OCI-M1 (cell line): ENCODE measurements at regions not wholly inside any gene's neighbourhood (a gene's known extent, or its start where the extent isn't known, plus 50 kb on each side); places are given as distances from the start of the nearest gene placed in this dataset.
A peak's percentile ranks its signal among the peaks of the same experiment; 100 is the strongest.

Experiments
- DNase-seq: peaks from one replicate; lab custom pipeline; 2025; lab: John Stamatoyannopoulos, UW

GRCh38 chr2:64769392-64770044 lies 115.8 kb upstream of the SERTAD2 start:
- DNase-seq, result no peak

GRCh38 chr2:64770137-64770780 lies 116.5 kb upstream of the SERTAD2 start:
- DNase-seq, result no peak

- DNase-seq, result no peak
These were observed 117.1 kb upstream of the SERTAD2 start for GRCh38 chr2:64770781-64771334.

DNA sequence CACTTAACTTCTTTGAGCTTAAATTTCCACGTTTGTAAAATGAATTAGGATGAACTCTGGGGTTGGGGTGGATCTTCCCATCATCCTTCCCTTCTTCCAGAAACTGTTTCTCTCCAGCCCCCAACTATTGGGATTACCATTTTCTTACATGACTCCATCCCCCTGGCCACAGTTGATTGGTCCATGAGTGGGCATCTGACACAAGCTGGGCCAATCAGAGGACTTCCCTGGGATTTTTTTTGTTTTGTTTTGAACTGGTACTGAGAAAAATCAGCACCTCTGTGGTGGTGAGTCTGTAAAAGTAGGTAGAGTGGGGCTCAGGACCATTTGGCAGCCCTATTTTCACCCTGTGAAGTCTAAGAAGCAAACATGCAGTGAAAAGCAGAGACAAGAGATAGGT lies 118.0 kb upstream of the SERTAD2 start:
- no peak for DNase-seq

DNA sequence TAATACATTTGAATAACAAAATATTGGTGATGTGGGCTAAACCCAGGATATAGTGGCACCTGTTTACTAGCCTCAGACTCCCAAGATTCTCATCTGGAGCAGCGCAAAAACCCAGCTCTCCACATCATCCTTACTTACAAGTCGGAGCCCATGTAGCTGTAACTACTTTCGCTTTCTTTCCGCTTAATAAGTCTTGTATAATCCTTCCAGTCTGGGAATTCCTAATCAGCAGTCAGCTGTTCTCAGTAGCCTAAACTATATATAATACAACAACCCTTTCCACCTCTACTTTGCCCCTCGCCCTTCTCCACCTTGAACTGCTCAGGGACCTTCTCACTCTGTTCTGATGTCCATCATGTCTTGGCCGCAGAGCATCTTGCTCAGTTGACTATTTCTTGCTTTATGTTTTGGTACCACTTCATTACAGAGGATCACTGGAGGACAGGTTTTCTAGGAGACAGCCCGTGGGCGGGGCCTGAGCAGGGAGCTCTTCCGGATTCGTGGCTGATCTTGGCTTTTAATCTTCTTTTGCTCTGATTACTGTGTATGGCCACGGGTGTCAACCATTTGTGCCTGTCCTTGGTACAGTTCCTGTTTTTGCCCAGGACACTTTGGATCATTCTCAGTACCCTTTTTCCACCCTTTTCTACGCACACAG lies 119.9 kb upstream of the SERTAD2 start:
- no peak for DNase-seq

- DNase-seq, result no peak
These were observed 124.1 kb upstream of the SERTAD2 start for GRCh38 chr2:64777841-64778240.

- DNase-seq, result no peak
These were observed 125.5 kb upstream of the SERTAD2 start for GRCh38 chr2:64779117-64779690.

DNA sequence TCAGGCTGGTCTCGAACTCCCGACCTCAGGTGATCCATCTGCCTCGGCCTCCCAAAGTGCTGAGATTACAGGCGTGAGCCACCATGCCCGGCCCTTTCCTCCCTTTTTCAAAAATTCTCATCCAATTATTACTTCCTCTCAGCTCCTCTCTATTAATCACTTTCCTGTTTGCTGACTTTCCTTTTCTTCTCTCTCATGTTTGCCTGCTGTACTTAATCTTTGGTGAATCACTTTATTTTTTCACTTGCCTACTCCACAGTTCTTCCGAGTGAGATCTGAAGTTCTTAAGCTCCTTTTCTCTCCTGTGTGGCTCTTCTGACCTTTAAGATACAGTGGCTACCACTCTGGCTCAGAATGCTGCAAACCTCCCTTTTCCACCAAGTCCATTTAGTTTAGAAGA lies 126.3 kb upstream of the SERTAD2 start:
- no peak for DNase-seq

DNA sequence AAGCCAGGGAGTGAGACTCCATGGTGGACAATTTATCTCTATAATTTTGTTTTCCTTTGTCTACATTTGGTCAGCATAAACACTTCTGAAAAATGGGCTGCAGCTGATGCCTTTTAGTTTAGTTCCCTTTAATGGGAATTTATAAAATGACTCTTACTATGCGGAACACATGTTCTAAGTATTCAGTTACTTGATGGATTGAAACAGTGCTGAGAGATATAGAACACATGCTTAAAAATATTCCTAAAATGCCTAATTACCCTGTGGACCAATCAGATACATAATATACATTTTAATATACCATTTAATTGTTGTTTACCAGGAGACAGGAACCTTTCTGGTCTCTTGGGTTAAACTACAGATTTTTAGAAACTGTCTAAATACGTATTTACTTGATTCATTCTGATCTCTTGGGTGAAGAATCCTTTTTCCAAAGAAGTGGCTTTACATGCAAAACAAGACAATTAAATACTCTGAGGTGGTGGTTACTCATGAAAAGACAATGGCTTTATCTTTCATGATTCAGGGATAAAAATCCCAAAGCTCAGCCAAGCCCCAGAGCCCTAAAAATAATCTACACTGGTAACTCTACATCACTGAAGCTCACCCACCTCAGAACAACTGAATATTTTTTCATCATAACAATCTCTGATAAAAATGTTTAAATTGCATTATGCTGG lies 128.1 kb upstream of the SERTAD2 start:
- no peak for DNase-seq

DNA sequence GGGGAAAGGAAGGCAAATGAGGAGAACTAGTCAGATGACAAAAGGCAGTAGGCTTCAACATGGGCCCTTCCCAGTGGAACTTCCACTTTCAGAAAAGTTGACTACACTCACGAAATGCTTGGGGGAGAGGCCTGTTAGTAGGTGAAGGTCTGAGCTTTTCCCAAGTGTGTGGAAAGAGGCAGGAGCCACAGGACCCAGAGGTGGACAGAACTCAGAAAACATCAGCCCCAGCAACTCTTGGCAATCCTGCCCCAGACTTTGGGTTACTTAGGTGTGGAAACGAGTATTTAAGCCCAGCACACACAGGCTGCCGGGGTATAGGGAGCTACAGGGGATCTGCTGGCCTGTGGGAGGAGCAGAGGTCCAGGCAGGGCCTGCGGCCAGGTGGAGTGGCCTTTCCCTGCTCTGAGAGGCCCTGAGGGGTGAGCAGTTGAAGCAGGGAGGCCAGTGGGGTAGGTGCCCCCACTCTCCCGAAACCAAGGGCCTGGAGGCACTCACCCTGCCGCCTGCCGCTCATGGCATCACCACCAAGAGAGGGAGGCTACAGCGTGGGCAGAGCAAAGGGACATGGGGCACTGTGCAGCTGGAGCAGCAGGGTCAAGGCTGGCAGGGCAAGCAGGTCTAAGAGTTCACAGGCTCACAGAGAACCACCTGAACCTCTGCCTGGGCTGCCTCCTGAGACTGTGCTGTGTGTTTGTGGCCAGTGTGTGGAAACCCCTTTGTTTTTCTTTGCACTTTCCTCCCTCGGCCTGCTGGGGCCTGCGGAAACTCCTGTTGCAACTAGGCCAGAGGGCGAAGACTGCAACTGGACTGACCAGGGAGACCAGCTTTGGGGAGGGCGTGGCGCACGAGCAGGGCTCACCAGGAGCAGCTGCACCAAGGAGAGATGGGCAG lies 130.7 kb upstream of the SERTAD2 start:
- DNase-seq, result no peak

GRCh38 chr2:64785245-64785644 lies 131.5 kb upstream of the SERTAD2 start:
- no peak for DNase-seq

- DNase-seq, result no peak
These were observed 132.8 kb upstream of the SERTAD2 start for GRCh38 chr2:64786343-64787018.

GRCh38 chr2:64787019-64787365 lies 133.3 kb upstream of the SERTAD2 start:
- no peak for DNase-seq

DNA sequence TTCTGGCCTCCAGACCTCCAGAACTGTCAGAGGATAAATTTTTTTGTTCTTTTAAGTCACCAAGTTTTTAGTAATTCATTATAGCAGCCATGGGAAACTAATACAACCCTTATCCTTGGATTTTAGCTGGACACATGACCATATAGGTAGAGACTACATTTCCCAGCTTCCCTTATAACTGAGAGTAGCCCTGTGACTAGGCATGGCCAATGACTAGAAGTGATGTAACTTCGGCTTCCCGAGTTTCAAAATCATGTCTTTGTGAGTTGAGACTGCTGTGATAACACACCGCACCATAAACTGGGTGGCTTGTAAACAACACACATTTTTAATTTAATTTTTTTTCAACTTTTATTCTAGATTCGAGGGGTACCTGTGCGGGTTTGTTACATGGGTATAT lies 134.0 kb upstream of the SERTAD2 start:
- DNase-seq, result no peak

DNA sequence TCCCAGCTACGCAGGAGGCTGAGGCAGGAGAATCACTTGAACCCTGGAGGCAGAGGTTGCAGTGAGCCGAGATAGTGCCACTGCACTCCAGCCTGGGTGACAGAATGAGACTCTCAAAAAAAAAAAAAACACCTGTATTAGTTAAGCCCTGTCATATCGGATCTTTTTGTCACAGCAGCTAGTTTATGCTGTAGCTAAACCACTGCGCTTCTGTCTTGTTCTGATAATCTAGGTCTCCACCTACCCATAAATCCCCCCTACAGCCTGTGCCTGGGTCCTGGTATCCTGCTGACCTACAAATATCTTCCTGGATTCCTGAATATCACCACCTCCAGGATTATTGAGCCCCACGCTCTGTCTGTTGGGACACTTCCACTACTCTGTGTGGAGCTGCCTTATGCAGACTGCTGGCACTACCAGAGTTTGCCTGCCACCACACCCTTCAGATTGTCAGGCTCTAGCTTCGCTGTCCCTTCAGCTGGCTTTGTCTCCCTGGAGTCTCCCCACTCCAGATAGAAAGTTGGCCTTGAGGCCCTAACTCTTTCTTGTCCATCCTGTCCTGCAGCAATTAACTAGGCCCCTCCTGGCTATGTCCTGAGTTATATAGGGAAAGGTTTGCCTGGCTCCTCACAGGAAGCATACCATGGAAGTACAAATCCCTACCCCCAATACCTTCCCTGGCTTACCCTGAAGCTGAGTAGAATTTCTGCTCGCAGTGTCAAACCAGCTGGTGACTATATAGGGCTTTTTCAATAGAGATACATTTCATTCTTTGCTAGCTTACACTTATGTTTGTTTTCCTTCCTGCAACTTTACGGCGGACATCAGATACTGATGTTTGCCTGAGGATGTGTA lies 136.0 kb upstream of the SERTAD2 start:
- no peak for DNase-seq

- peak; percentile 28 for DNase-seq
These were observed 138.6 kb upstream of the SERTAD2 start for GRCh38 chr2:64792300-64792699.

- DNase-seq, result no peak
These were observed 139.4 kb upstream of the SERTAD2 start for GRCh38 chr2:64792995-64793639.

DNA sequence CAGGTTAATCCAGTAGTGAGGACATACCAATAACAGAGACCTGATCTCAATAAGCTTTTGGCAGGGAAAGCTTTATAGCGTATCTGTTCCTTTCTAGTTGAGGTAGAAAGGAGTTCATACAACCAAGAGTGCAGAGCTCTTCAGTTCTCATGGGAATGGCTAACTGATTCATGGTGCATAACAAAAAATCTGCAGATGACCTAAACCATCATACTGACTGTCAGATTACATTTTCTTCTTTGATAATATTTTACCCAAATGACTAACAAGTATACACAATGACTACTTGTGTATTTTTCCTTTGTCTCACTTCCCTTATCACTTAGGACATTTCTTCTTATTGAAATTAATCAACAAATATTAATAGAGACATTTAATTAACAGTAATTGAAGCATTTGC lies 140.0 kb upstream of the SERTAD2 start:
- no peak for DNase-seq

GRCh38 chr2:64794426-64794995 lies 140.8 kb upstream of the SERTAD2 start:
- no peak for DNase-seq
